ENCODE measurements at regions not wholly inside any gene's neighbourhood (a gene's known extent, or its start where the extent isn't known, plus 50 kb on each side); places are given as distances from the start of the nearest gene placed in this dataset.
A peak's percentile ranks its signal among the peaks of the same experiment; 100 is the strongest.

- no peaks in the 10 kb centered on the region for H3K9me3 Mint-ChIP-seq (ENCODE audit: low read depth, unreplicated experiment)
- intact Hi-C loops (cut with micrococcal nuclease; ENCODE audit: unreplicated experiment), result no loop called here
- TF ChIP-seq CTCF (IDR thresholded peaks at IDR 0.05; ENCODE audit: unreplicated experiment), result no peak
- CTCF ChIA-PET, result no interaction called here
- H3K4me1 Mint-ChIP-seq (ENCODE audit: low read depth, unreplicated experiment), result no peaks in the 10 kb centered on the region
- H3K27me3 Mint-ChIP-seq (ENCODE audit: unreplicated experiment), result no peaks in the 10 kb centered on the region
- no peaks in the 10 kb centered on the region for H3K36me3 Mint-ChIP-seq (ENCODE audit: insufficient read depth, unreplicated experiment)
- DNase-seq, result no peak
- no peak overlapping the region for H3K27ac Mint-ChIP-seq (ENCODE audit: unreplicated experiment)
- no TSS peak for BruUV-seq (replicated peaks)
- no peak overlapping the region for H3K4me3 Mint-ChIP-seq (ENCODE audit: low read depth, unreplicated experiment)
Measured at GRCh38 chr2:222033541-222033940, 265.3 kb downstream of the PAX3 start.

- no peak for DNase-seq
- no peaks in the 10 kb centered on the region for H3K36me3 Mint-ChIP-seq (ENCODE audit: insufficient read depth, unreplicated experiment)
- no peaks in the 10 kb centered on the region for H3K9me3 Mint-ChIP-seq (ENCODE audit: low read depth, unreplicated experiment)
- TF ChIP-seq CTCF (IDR thresholded peaks at IDR 0.05; ENCODE audit: unreplicated experiment), result no peak
- no peak overlapping the region for H3K27ac Mint-ChIP-seq (ENCODE audit: unreplicated experiment)
- CTCF ChIA-PET, result interaction anchor here (0.6 to 1.2 kb wide), 2 partner anchors 14 to 24 kb away, joined by 3 read pairs; no protein-coding TSS in a partner anchor
- intact Hi-C loops (cut with micrococcal nuclease; ENCODE audit: unreplicated experiment), result loop anchor here (5.0 kb wide), 1 partner anchor 536 kb away; no protein-coding TSS in a partner anchor
- no TSS peak for BruUV-seq (replicated peaks)
- H3K4me3 Mint-ChIP-seq (ENCODE audit: low read depth, unreplicated experiment), result no peak overlapping the region
- no peaks in the 10 kb centered on the region for H3K27me3 Mint-ChIP-seq (ENCODE audit: unreplicated experiment)
- no peaks in the 10 kb centered on the region for H3K4me1 Mint-ChIP-seq (ENCODE audit: low read depth, unreplicated experiment)
Measured at GRCh38 chr2:222025881-222026271, 272.9 kb downstream of the PAX3 start.

- H3K27me3 Mint-ChIP-seq (ENCODE audit: unreplicated experiment), result no peaks in the 10 kb centered on the region
- H3K9me3 Mint-ChIP-seq (ENCODE audit: low read depth, unreplicated experiment), result no peaks in the 10 kb centered on the region
- no peak overlapping the region for H3K4me3 Mint-ChIP-seq (ENCODE audit: low read depth, unreplicated experiment)
- no peaks in the 10 kb centered on the region for H3K36me3 Mint-ChIP-seq (ENCODE audit: insufficient read depth, unreplicated experiment)
- DNase-seq, result peak; percentile 36
- no peaks in the 10 kb centered on the region for H3K4me1 Mint-ChIP-seq (ENCODE audit: low read depth, unreplicated experiment)
- BruUV-seq (replicated peaks), result no TSS peak
- CTCF ChIA-PET, result interaction anchor here (0.6 to 1.6 kb wide), 6 partner anchors 11 to 253 kb away, joined by 3 to 5 read pairs (median 4); no protein-coding TSS in a partner anchor
- no peak for TF ChIP-seq CTCF (IDR thresholded peaks at IDR 0.05; ENCODE audit: unreplicated experiment)
- no peak overlapping the region for H3K27ac Mint-ChIP-seq (ENCODE audit: unreplicated experiment)
- intact Hi-C loops (cut with micrococcal nuclease; ENCODE audit: unreplicated experiment), result loop anchor here (5.0 kb wide), 1 partner anchor 537 kb away; no protein-coding TSS in a partner anchor
Measured at GRCh38 chr2:222024932-222025880, 273.6 kb downstream of the PAX3 start.

GRCh38 chr2:222017252-222017850 lies 281.4 kb downstream of the PAX3 start:
- Mint-ChIP-seq H3K4me3 (ENCODE audit: low read depth, unreplicated experiment) (no peak overlapping the region), H3K27me3 (ENCODE audit: unreplicated experiment) (peaks cover 44% of the 10 kb centered on the region), H3K4me1 (ENCODE audit: low read depth, unreplicated experiment) (no peaks in the 10 kb centered on the region), H3K36me3 (ENCODE audit: insufficient read depth, unreplicated experiment) (no peaks in the 10 kb centered on the region), H3K9me3 (ENCODE audit: low read depth, unreplicated experiment) (peaks cover 3% of the 10 kb centered on the region), H3K27ac (ENCODE audit: unreplicated experiment) (no peak overlapping the region)
- no TSS peak for BruUV-seq (replicated peaks)
- intact Hi-C loops (cut with micrococcal nuclease; ENCODE audit: unreplicated experiment), result no loop called here
- DNase-seq, result no peak
- TF ChIP-seq CTCF (IDR thresholded peaks at IDR 0.05; ENCODE audit: unreplicated experiment), result no peak
- CTCF ChIA-PET, result no interaction called here

Measured in Calu3 (cell line).